ENCODE measurements at regions not wholly inside any gene's neighbourhood (a gene's known extent, or its start where the extent isn't known, plus 50 kb on each side); places are given as distances from the start of the nearest gene placed in this dataset.

GRCh38 chr18:74019864-74020263 lies 127.8 kb downstream of the FBXO15 start (continued):
- no peak for TF ChIP-seq REST (IDR thresholded peaks at IDR 0.05; ENCODE audit: unreplicated experiment)
- no peak for TF ChIP-seq ZNF331 (CRISPR knock-in tag; IDR thresholded peaks at IDR 0.05; ENCODE audit: low read depth)

GRCh38 chr18:74013955-74014354 lies 133.7 kb downstream of the FBXO15 start:
- Histone ChIP-seq H4K20me1 (replicated peaks; ENCODE audit: insufficient read depth) (no peaks in the 10 kb centered on the region), H2AFZ (no peak overlapping the region), H3K4me2 (no peak overlapping the region), H3K9me2 (ENCODE audit: insufficient read depth) (no peaks in the 10 kb centered on the region), H3K79me2 (replicated peaks; ENCODE audit: insufficient read depth) (no peaks in the 10 kb centered on the region), H3K4me3 (no peak overlapping the region), H3K27ac (ENCODE audit: low read depth) (no peak overlapping the region), H3K36me3 (ENCODE audit: insufficient read depth) (no peaks in the 10 kb centered on the region), H3K27me3 (ENCODE audit: insufficient read depth) (no peaks in the 10 kb centered on the region), H3F3A (replicated peaks; ENCODE audit: low read depth) (no peaks in the 10 kb centered on the region), H3K4me1 (ENCODE audit: insufficient read depth) (no peaks in the 10 kb centered on the region)
- H3K36me3 Mint-ChIP-seq (ENCODE audit: low read depth) = no peaks in the 10 kb centered on the region
- H3K27ac Mint-ChIP-seq = no peak overlapping the region
- no peaks in the 10 kb centered on the region for H3K4me1 Mint-ChIP-seq
- DNase-seq (ENCODE audit: low spot score) (no peak), ATAC-seq (no peak)
- H3K27me3 Mint-ChIP-seq (ENCODE audit: insufficient read depth, low read depth, poor library complexity) = no peaks in the 10 kb centered on the region
- H3K9me3 Mint-ChIP-seq = peaks cover 4% of the 10 kb centered on the region; the same call in 1 of the 3 replicates
- no peak overlapping the region for H3K4me3 Mint-ChIP-seq
- no peak for TF ChIP-seq REST (IDR thresholded peaks at IDR 0.05; ENCODE audit: unreplicated experiment)
- TF ChIP-seq CREB1 (CRISPR knock-in tag; IDR thresholded peaks at IDR 0.05; ENCODE audit: low read depth) = no peak
- no peak for TF ChIP-seq ZNF114 (CRISPR knock-in tag; IDR thresholded peaks at IDR 0.05)
- TF ChIP-seq, protein P1, sequence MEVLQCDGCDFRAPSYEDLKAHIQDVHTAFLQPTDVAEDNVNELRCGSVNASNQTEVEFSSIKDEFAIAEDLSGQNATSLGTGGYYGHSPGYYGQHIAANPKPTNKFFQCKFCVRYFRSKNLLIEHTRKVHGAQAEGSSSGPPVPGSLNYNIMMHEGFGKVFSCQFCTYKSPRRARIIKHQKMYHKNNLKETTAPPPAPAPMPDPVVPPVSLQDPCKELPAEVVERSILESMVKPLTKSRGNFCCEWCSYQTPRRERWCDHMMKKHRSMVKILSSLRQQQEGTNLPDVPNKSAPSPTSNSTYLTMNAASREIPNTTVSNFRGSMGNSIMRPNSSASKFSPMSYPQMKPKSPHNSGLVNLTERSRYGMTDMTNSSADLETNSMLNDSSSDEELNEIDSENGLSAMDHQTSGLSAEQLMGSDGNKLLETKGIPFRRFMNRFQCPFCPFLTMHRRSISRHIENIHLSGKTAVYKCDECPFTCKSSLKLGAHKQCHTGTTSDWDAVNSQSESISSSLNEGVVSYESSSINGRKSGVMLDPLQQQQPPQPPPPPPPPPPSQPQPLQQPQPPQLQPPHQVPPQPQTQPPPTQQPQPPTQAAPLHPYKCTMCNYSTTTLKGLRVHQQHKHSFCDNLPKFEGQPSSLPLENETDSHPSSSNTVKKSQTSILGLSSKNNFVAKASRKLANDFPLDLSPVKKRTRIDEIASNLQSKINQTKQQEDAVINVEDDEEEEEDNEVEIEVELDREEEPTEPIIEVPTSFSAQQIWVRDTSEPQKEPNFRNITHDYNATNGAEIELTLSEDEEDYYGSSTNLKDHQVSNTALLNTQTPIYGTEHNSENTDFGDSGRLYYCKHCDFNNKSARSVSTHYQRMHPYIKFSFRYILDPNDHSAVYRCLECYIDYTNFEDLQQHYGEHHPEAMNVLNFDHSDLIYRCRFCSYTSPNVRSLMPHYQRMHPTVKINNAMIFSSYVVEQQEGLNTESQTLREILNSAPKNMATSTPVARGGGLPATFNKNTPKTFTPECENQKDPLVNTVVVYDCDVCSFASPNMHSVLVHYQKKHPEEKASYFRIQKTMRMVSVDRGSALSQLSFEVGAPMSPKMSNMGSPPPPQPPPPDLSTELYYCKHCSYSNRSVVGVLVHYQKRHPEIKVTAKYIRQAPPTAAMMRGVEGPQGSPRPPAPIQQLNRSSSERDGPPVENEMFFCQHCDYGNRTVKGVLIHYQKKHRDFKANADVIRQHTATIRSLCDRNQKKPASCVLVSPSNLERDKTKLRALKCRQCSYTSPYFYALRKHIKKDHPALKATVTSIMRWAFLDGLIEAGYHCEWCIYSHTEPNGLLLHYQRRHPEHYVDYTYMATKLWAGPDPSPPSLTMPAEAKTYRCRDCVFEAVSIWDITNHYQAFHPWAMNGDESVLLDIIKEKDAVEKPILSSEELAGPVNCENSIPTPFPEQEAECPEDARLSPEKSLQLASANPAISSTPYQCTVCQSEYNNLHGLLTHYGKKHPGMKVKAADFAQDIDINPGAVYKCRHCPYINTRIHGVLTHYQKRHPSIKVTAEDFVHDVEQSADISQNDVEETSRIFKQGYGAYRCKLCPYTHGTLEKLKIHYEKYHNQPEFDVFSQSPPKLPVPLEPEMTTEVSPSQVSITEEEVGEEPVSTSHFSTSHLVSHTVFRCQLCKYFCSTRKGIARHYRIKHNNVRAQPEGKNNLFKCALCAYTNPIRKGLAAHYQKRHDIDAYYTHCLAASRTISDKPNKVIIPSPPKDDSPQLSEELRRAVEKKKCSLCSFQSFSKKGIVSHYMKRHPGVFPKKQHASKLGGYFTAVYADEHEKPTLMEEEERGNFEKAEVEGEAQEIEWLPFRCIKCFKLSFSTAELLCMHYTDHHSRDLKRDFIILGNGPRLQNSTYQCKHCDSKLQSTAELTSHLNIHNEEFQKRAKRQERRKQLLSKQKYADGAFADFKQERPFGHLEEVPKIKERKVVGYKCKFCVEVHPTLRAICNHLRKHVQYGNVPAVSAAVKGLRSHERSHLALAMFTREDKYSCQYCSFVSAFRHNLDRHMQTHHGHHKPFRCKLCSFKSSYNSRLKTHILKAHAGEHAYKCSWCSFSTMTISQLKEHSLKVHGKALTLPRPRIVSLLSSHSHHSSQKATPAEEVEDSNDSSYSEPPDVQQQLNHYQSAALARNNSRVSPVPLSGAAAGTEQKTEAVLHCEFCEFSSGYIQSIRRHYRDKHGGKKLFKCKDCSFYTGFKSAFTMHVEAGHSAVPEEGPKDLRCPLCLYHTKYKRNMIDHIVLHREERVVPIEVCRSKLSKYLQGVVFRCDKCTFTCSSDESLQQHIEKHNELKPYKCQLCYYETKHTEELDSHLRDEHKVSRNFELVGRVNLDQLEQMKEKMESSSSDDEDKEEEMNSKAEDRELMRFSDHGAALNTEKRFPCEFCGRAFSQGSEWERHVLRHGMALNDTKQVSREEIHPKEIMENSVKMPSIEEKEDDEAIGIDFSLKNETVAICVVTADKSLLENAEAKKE (CRISPR knock-in tag; IDR thresholded peaks at IDR 0.05) = no peak
- no peak for TF ChIP-seq JUNB (IDR thresholded peaks at IDR 0.05; ENCODE audit: unreplicated experiment)
- TF ChIP-seq STAT1 (IDR thresholded peaks at IDR 0.05; ENCODE audit: unreplicated experiment) = no peak
- TF ChIP-seq EZH2phosphoT487 (IDR thresholded peaks at IDR 0.05; ENCODE audit: unreplicated experiment) = no peak
- no peak for TF ChIP-seq POLR2AphosphoS5 (IDR thresholded peaks at IDR 0.05; ENCODE audit: low read depth)
- TF ChIP-seq CTCF (conservative IDR thresholded peaks at IDR 0.05; ENCODE audit: low read depth in 2 of 2) = no peak

Measured in GM23338 (cell line).